ENCODE measurements at regions not wholly inside any gene's neighbourhood (a gene's known extent, or its start where the extent isn't known, plus 50 kb on each side); places are given as distances from the start of the nearest gene placed in this dataset.

DNA sequence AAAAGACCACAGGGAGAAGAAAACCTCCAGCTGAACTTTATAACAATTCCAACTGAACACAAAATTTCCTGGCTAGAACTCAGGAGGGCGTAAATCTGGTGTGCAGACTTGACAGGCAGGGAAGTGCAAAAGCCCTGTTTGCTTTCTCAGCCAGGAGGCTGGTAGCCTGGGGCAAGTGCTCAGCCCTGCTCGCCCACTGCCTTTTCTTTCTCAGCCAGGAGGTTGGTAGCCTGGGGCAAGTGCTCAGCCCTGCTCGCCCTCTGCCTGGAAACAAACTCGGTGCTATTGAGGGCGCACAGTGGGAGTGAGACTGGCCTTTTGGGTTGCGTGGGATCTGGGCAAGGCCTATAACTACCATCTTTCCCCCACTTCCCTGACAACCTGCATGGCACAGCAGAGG lies 275.4 kb upstream of the MAOA start:
- DNase-seq (no peak), ATAC-seq (ENCODE audit: low read depth in 2 of 2) (no peak)
- no peak overlapping the region for H3K4me3 Mint-ChIP-seq
- H3K9me3 ChIP-seq (ENCODE audit: control insufficient read depth in 2 of 2, low read length in 2 of 2), result no peaks in the 10 kb centered on the region
- H3K27ac ChIP-seq (ENCODE audit: insufficient read depth, low read length, poor library complexity, severe bottlenecking), result no peak overlapping the region
- peaks cover 4% of the 10 kb centered on the region for H3K36me3 Mint-ChIP-seq
- peaks cover 4% of the 10 kb centered on the region for H3K27me3 Mint-ChIP-seq
- H3K4me1 ChIP-seq (ENCODE audit: control insufficient read depth, insufficient read depth, low read length, poor library complexity, severe bottlenecking), result no peaks in the 10 kb centered on the region
- peaks cover 0 to 11% (median 0%) of the 10 kb centered on the region in 7 donors for H3K9me3 Mint-ChIP-seq
- no peak overlapping the region for H3K27ac Mint-ChIP-seq
- H3K27me3 ChIP-seq (ENCODE audit: control insufficient read depth, insufficient read depth, low read length), result no peaks in the 10 kb centered on the region
- H3K36me3 ChIP-seq (ENCODE audit: control insufficient read depth, insufficient read depth, low read length), result no peaks in the 10 kb centered on the region
- H3K4me1 Mint-ChIP-seq, result peaks cover 0 to 4% (median 0%) of the 10 kb centered on the region in 4 donors
- no peak overlapping the region for H3K4me3 ChIP-seq (ENCODE audit: low read depth, low read length)

DNA sequence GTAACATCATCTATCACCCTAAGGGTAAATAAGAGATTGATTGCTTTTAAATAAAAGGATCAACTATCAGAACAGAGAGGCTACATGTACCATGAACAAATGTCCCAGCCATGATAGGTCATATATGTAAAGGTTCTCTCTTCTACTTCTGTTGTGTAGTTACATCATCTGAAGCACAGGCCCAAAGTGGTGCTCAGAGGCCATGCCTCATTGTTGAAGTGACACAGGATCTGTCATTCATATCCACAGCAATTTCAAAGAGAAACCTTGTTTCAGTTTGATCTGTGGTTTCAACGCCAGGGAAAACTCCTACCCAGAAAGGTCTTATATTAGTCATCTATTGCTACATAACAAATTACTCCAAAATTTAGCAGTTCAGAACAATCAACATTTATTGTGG lies 269.2 kb upstream of the MAOA start:
- Histone ChIP-seq H3K36me3 (ENCODE audit: control insufficient read depth, insufficient read depth, low read length) (no peaks in the 10 kb centered on the region), H3K27ac (ENCODE audit: insufficient read depth, low read length, poor library complexity, severe bottlenecking) (no peak overlapping the region), H3K4me3 (ENCODE audit: low read depth, low read length) (no peak overlapping the region), H3K4me1 (ENCODE audit: control insufficient read depth, insufficient read depth, low read length, poor library complexity, severe bottlenecking) (no peaks in the 10 kb centered on the region), H3K27me3 (ENCODE audit: control insufficient read depth, insufficient read depth, low read length) (no peaks in the 10 kb centered on the region), H3K9me3 (ENCODE audit: control insufficient read depth in 2 of 2, low read length in 2 of 2) (no peaks in the 10 kb centered on the region)
- Mint-ChIP-seq H3K36me3 (peaks cover 4% of the 10 kb centered on the region), H3K9me3 (peaks cover 0 to 7% (median 2%) of the 10 kb centered on the region in 7 donors), H3K4me3 (no peak overlapping the region), H3K27me3 (peaks cover 5% of the 10 kb centered on the region), H3K27ac (no peak overlapping the region), H3K4me1 (peaks cover 0 to 9% (median 2%) of the 10 kb centered on the region in 4 donors)
- DNase-seq (peak in 1 of 3 donors; percentile 2), ATAC-seq (ENCODE audit: low read depth in 2 of 2) (no peak)

DNA sequence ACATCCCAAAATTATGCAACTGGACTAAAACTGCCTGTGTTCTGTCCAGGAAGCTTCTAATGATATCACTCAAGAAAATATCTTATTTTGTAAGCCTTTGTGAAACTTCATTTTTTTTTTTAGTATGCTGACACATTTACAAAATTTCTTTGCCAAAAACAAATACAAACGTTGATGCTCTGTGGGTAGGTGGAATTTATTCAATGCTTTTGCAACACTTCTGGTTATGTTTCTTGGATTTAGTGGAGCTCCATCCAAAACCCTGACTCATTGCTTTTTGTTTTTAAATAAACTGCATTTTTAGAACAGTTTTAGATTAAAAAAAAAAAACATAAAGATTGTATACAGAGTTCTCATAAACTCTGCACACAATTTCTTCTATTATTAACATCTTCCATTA lies 250.9 kb upstream of the MAOA start:
- Histone ChIP-seq H3K9me3 (ENCODE audit: control insufficient read depth in 2 of 2, low read length in 2 of 2) (no peaks in the 10 kb centered on the region), H3K4me1 (ENCODE audit: control insufficient read depth, insufficient read depth, low read length, poor library complexity, severe bottlenecking) (no peaks in the 10 kb centered on the region), H3K36me3 (ENCODE audit: control insufficient read depth, insufficient read depth, low read length) (no peaks in the 10 kb centered on the region), H3K27me3 (ENCODE audit: control insufficient read depth, insufficient read depth, low read length) (no peaks in the 10 kb centered on the region), H3K27ac (ENCODE audit: insufficient read depth, low read length, poor library complexity, severe bottlenecking) (no peak overlapping the region), H3K4me3 (ENCODE audit: low read depth, low read length) (no peak overlapping the region)
- Mint-ChIP-seq H3K36me3 (no peaks in the 10 kb centered on the region), H3K27me3 (no peaks in the 10 kb centered on the region), H3K4me1 (peaks cover 0 to 5% (median 0%) of the 10 kb centered on the region in 4 donors), H3K27ac (no peak overlapping the region), H3K9me3 (no peaks in the 10 kb centered on the region), H3K4me3 (no peak overlapping the region)
- DNase-seq (no peak), ATAC-seq (ENCODE audit: low read depth in 2 of 2) (no peak)

DNA sequence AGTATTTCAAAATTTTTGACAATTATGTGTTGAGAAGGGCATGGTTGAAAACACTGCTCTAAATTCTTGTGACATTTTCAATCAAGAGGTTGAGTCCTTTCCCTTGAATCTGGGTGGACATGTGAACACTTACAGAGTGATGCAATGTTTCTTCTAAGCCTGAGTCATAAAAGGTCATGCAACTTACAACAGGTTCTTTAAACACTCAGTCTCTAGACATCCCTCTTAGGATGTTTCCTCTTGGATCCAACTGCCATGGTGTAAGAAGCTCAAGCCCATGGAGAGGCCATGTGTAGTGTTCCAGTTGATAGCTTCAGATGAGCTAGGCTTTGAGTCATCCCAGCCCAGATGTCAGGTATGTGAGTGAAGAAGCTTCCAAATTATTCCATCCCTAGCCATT lies 232.2 kb upstream of the MAOA start:
- Mint-ChIP-seq H3K27me3 (peaks cover 4% of the 10 kb centered on the region), H3K27ac (no peak overlapping the region), H3K4me3 (no peak overlapping the region), H3K4me1 (no peaks in the 10 kb centered on the region), H3K36me3 (no peaks in the 10 kb centered on the region), H3K9me3 (peaks cover 0 to 14% (median 1%) of the 10 kb centered on the region in 7 donors)
- no peak for DNase-seq
- Histone ChIP-seq H3K4me1 (ENCODE audit: control insufficient read depth, insufficient read depth, low read length, poor library complexity, severe bottlenecking) (no peaks in the 10 kb centered on the region), H3K4me3 (ENCODE audit: low read depth, low read length) (no peak overlapping the region), H3K36me3 (ENCODE audit: control insufficient read depth, insufficient read depth, low read length) (no peaks in the 10 kb centered on the region), H3K9me3 (ENCODE audit: control insufficient read depth in 2 of 2, low read length in 2 of 2) (peaks cover 0 to 5% of the 10 kb centered on the region in 2 experiments), H3K27me3 (ENCODE audit: control insufficient read depth, insufficient read depth, low read length) (no peaks in the 10 kb centered on the region), H3K27ac (ENCODE audit: insufficient read depth, low read length, poor library complexity, severe bottlenecking) (no peak overlapping the region)
- ATAC-seq (ENCODE audit: low read depth in 2 of 2), result no peak

DNA sequence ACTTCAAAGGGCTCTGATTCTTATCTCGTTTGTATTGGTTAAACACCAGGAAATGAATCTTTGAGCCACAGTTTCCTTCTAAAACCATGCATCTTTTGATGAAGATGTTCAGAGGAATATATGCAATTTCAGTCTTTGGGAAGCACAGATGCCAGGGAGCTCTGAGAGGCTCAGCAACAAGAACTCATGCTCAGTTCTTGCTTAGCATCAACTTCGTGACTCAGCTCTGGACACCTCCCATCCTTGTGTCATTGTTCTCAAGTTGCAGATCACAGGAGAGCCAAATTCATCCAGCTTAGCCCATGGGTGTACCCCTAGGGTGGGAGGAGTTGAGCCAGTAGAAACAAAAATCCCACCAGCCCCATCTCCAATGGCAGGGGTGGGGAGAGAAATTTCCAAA lies 219.6 kb upstream of the MAOA start:
- ATAC-seq (ENCODE audit: low read depth in 2 of 2), result no peak
- peaks cover 0 to 17% (median 1%) of the 10 kb centered on the region in 7 donors for H3K9me3 Mint-ChIP-seq
- no peaks in the 10 kb centered on the region for H3K36me3 Mint-ChIP-seq
- Histone ChIP-seq H3K4me3 (ENCODE audit: low read depth, low read length) (no peak overlapping the region), H3K36me3 (ENCODE audit: control insufficient read depth, insufficient read depth, low read length) (no peaks in the 10 kb centered on the region), H3K27ac (ENCODE audit: insufficient read depth, low read length, poor library complexity, severe bottlenecking) (no peak overlapping the region), H3K27me3 (ENCODE audit: control insufficient read depth, insufficient read depth, low read length) (no peaks in the 10 kb centered on the region), H3K9me3 (ENCODE audit: control insufficient read depth in 2 of 2, low read length in 2 of 2) (peaks cover 0 to 5% of the 10 kb centered on the region in 2 experiments), H3K4me1 (ENCODE audit: control insufficient read depth, insufficient read depth, low read length, poor library complexity, severe bottlenecking) (peaks cover 10% of the 10 kb centered on the region)
- H3K4me1 Mint-ChIP-seq, result peaks cover 3 to 9% (median 5%) of the 10 kb centered on the region in 4 donors
- no peak overlapping the region for H3K27ac Mint-ChIP-seq
- peak overlapping the region in 1 of 4 donors; percentile 1 for H3K4me3 Mint-ChIP-seq
- DNase-seq, result peak in 1 of 3 donors; percentile 3
- no peaks in the 10 kb centered on the region for H3K27me3 Mint-ChIP-seq

DNA sequence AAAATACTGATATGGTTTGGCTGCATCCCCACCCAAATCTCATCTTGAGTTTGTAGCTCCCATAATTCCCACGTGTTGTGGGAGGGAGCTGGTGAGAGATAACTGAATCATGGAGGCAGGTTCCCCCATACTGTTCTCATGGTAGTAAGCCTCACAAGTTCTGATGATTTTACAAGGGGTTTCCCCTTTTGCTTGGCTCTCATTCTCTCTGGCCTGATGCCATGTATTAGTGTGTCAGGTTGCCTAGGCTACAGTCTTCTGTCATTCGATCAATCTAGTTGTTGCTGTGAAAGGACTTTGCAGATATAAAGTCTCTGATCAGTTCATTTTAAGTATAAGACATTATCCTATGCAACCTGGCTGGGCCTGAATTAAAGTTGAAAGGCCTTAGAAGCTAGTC lies 209.3 kb upstream of the MAOA start:
- H3K4me1 ChIP-seq (ENCODE audit: control insufficient read depth, insufficient read depth, low read length, poor library complexity, severe bottlenecking), result no peaks in the 10 kb centered on the region
- DNase-seq (no peak), ATAC-seq (ENCODE audit: low read depth in 2 of 2) (no peak)
- H3K4me3 ChIP-seq (ENCODE audit: low read depth, low read length), result no peak overlapping the region
- H3K27me3 ChIP-seq (ENCODE audit: control insufficient read depth, insufficient read depth, low read length), result no peaks in the 10 kb centered on the region
- H3K27ac Mint-ChIP-seq, result no peak overlapping the region
- H3K4me1 Mint-ChIP-seq, result peaks cover 0 to 5% (median under 1%) of the 10 kb centered on the region in 4 donors
- H3K4me3 Mint-ChIP-seq, result no peak overlapping the region
- H3K36me3 ChIP-seq (ENCODE audit: control insufficient read depth, insufficient read depth, low read length), result no peaks in the 10 kb centered on the region
- no peaks in the 10 kb centered on the region for H3K27me3 Mint-ChIP-seq
- no peak overlapping the region for H3K27ac ChIP-seq (ENCODE audit: insufficient read depth, low read length, poor library complexity, severe bottlenecking)
- H3K9me3 Mint-ChIP-seq, result peaks cover 0 to 18% (median 4%) of the 10 kb centered on the region in 7 donors
- peaks cover 12 to 14% of the 10 kb centered on the region in 2 experiments for H3K9me3 ChIP-seq (ENCODE audit: control insufficient read depth in 2 of 2, low read length in 2 of 2)
- H3K36me3 Mint-ChIP-seq, result no peaks in the 10 kb centered on the region

DNA sequence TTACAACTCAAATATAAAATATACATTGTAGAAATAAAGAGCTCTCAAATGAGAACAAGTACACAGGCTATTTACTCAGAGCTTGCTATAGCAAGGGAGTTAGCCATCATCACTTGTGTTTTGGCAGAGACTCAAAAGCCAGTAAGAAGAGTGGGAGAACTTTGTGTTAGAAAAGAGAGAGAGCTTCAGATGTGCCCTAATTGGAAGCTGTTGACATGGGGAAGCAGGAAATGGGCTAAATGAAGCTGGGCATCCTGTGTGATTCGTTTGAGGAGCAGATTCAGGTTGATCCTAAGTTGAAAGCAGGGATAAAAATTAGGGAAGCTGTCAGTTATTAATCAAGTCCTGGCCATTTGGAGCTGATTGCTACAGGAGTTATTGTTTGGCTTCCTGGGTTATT lies 207.4 kb upstream of the MAOA start:
- Mint-ChIP-seq H3K27ac (no peak overlapping the region), H3K9me3 (peaks cover 0 to 25% (median 4%) of the 10 kb centered on the region in 7 donors), H3K4me1 (peaks cover 0 to 5% (median under 1%) of the 10 kb centered on the region in 4 donors), H3K27me3 (no peaks in the 10 kb centered on the region), H3K36me3 (no peaks in the 10 kb centered on the region), H3K4me3 (no peak overlapping the region)
- Histone ChIP-seq H3K4me3 (ENCODE audit: low read depth, low read length) (no peak overlapping the region), H3K4me1 (ENCODE audit: control insufficient read depth, insufficient read depth, low read length, poor library complexity, severe bottlenecking) (no peaks in the 10 kb centered on the region), H3K36me3 (ENCODE audit: control insufficient read depth, insufficient read depth, low read length) (no peaks in the 10 kb centered on the region), H3K27ac (ENCODE audit: insufficient read depth, low read length, poor library complexity, severe bottlenecking) (no peak overlapping the region), H3K27me3 (ENCODE audit: control insufficient read depth, insufficient read depth, low read length) (no peaks in the 10 kb centered on the region), H3K9me3 (ENCODE audit: control insufficient read depth in 2 of 2, low read length in 2 of 2) (peaks cover 18 to 29% of the 10 kb centered on the region in 2 experiments)
- no peak for ATAC-seq (ENCODE audit: low read depth in 2 of 2)
- DNase-seq, result no peak

DNA sequence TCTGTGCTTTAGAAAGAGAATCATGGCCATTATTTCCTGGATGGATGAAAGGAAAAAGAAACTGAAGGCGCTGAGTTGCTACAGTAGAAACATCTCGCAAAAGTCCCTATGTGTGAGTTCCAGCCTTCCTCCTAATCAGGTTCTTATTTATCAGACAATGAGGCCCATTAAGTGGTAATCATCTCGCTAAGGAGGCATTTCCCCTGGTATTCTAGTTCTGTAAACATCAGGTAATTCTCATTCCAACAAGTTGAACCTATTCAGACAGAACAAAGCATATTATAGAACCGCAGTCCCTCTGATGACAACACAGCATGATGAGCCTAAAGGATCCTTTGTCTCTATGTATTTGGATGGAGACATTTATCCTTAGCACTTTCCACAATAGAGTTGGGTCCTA lies 205.7 kb upstream of the MAOA start:
- no peaks in the 10 kb centered on the region for H3K27me3 Mint-ChIP-seq

More for the DNA sequence above, 205.7 kb upstream of the MAOA start:
- Mint-ChIP-seq H3K9me3 (peaks cover 0 to 25% (median 4%) of the 10 kb centered on the region in 7 donors), H3K36me3 (no peaks in the 10 kb centered on the region), H3K4me3 (no peak overlapping the region), H3K27ac (no peak overlapping the region), H3K4me1 (peaks cover 0 to 5% (median under 1%) of the 10 kb centered on the region in 4 donors)
- no peak for ATAC-seq (ENCODE audit: low read depth in 2 of 2)
- no peak overlapping the region for H3K4me3 ChIP-seq (ENCODE audit: low read depth, low read length)
- DNase-seq, result no peak
- no peaks in the 10 kb centered on the region for H3K4me1 ChIP-seq (ENCODE audit: control insufficient read depth, insufficient read depth, low read length, poor library complexity, severe bottlenecking)
- no peak overlapping the region for H3K27ac ChIP-seq (ENCODE audit: insufficient read depth, low read length, poor library complexity, severe bottlenecking)
- no peaks in the 10 kb centered on the region for H3K27me3 ChIP-seq (ENCODE audit: control insufficient read depth, insufficient read depth, low read length)
- peaks cover 18 to 29% of the 10 kb centered on the region in 2 experiments for H3K9me3 ChIP-seq (ENCODE audit: control insufficient read depth in 2 of 2, low read length in 2 of 2)
- no peaks in the 10 kb centered on the region for H3K36me3 ChIP-seq (ENCODE audit: control insufficient read depth, insufficient read depth, low read length)
